Mammary epithelial cell (primary cell): ENCODE measurements at regions not wholly inside any gene's neighbourhood (a gene's known extent, or its start where the extent isn't known, plus 50 kb on each side); places are given as distances from the start of the nearest gene placed in this dataset.

Experiments
- CTCF ChIP-seq, 2 donors: IDR thresholded peaks in 1 of 2; conservative IDR thresholded peaks in 1 of 2; 2 replicates each; pipeline ENCODE4 v1.5.1; 2011 to 2012; ENCODE audit warnings: inconsistent platforms in 2 of 2, low read length in 2 of 2, mild to moderate bottlenecking in 2 of 2, control low read depth in 1 of 2, low read depth in 1 of 2; ENCODE audit not compliant: insufficient read depth in 1 of 2; ENCODE audit errors: extremely low read depth in 1 of 2
- EZH2 ChIP-seq: IDR thresholded peaks from 2 replicates; pipeline ENCODE4 v1.6.1; 2012; ENCODE audit warnings: low read length, inconsistent platforms, borderline replicate concordance

GRCh38 chr22:34849965-34850364 lies 216.0 kb upstream of the ISX start:
- TF ChIP-seq CTCF (conservative IDR thresholded peaks at IDR 0.05 in 1 of 2, IDR thresholded peaks at IDR 0.05 in 1 of 2; ENCODE audit: extremely low read depth in 1 of 2, insufficient read depth in 1 of 2, low read depth in 1 of 2, low read length in 2 of 2): no peak
- TF ChIP-seq EZH2: no peak
